Smooth muscle cell (in vitro differentiated cells): ENCODE measurements at regions not wholly inside any gene's neighbourhood (a gene's known extent, or its start where the extent isn't known, plus 50 kb on each side); places are given as distances from the start of the nearest gene placed in this dataset.

Experiments used
- DNase-seq: peaks from one replicate; lab custom pipeline; 2025; ENCODE audit not compliant: unreplicated experiment; lab: John Stamatoyannopoulos, UW
- H2AFZ ChIP-seq: fragments of 200-600 bp; sonication (generic); 2 replicates; pipeline ENCODE4 v1.6.0; 2016; ENCODE audit warnings: antibody characterized with exemption, low read depth, mild to moderate bottlenecking
- H3F3A ChIP-seq: fragments of 200-600 bp; sonication (generic); 2 replicates; pipeline ENCODE4 v1.6.0; 2017; ENCODE audit warnings: antibody characterized with exemption, low read depth
- H3K27ac ChIP-seq: fragments of 200-600 bp; sonication (generic); 2 replicates; pipeline ENCODE4 v1.5.1; 2016; ENCODE audit warnings: low read depth, mild to moderate bottlenecking
- H3K27me3 ChIP-seq: fragments of 200-600 bp; sonication (generic); 2 replicates; pipeline ENCODE4 v1.6.1; 2016; ENCODE audit warnings: low read depth, mild to moderate bottlenecking
- H3K36me3 ChIP-seq: fragments of 200-600 bp; sonication (generic); 2 replicates; pipeline ENCODE4 v1.5.1; 2016; ENCODE audit warnings: low read depth
- H3K4me1 ChIP-seq: fragments of 200-600 bp; sonication (generic); 2 replicates; pipeline ENCODE4 v1.5.1; 2016; ENCODE audit warnings: low read depth
- H3K4me2 ChIP-seq: fragments of 200-600 bp; sonication (generic); 2 replicates; pipeline ENCODE4 v1.6.0; 2016; ENCODE audit warnings: mild to moderate bottlenecking
- H3K4me3 ChIP-seq: fragments of 200-600 bp; sonication (generic); 2 replicates; pipeline ENCODE4 v1.5.1; 2016; ENCODE audit warnings: mild to moderate bottlenecking
- H3K79me2 ChIP-seq: fragments of 200-600 bp; sonication (generic); 2 replicates; pipeline ENCODE4 v1.6.0; 2016; ENCODE audit warnings: low read depth, mild to moderate bottlenecking
- H3K9ac ChIP-seq: fragments of 200-600 bp; sonication (generic); 2 replicates; pipeline ENCODE4 v1.6.0; 2016; ENCODE audit warnings: low read depth
- H3K9me3 ChIP-seq: fragments of 200-600 bp; sonication (generic); replicated peaks from 2 replicates; pipeline ENCODE4 v1.5.1; 2016; ENCODE audit warnings: low read depth
- H4K20me1 ChIP-seq: fragments of 200-600 bp; sonication (generic); 2 replicates; pipeline ENCODE4 v1.6.0; 2016; ENCODE audit warnings: low read depth
- WGBS: methylation state at CpG from one replicate; pipeline ENCODE4 v1.1.7; 2016; ENCODE audit warnings: low lambda C conversion rate; 5-methylcytosine and 5-hydroxymethylcytosine counted together
- TF ChIP-seq, protein P1 (sequence below): fragments of 200-600 bp; sonication (generic); IDR thresholded peaks from 2 replicates; pipeline ENCODE4 v1.5.1; 2017; ENCODE audit warnings: borderline replicate concordance, mild to moderate bottlenecking, antibody characterized with exemption; ENCODE audit not compliant: insufficient read depth, poor library complexity, severe bottlenecking

DNA sequence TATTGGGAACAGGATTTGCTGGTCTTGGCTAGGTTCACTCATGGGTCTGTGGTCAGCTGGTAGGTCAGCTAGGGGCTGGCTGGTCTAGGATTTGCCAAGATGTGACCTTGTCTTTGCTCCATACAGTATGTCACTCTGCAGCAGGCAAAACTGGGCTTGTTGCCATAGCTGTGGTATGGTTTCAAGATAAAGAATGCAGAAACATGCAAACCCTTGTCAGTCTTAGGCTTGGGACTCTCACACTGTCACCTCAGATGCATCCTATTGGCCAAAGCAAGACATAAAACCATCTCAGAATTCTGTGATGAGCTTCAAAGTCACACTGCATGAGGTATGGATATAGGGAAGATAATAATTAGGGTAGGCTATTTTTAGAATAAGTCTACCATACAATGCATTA is 66.6 kb upstream of the TBC1D5 start:
- TF ChIP-seq, protein P1, sequence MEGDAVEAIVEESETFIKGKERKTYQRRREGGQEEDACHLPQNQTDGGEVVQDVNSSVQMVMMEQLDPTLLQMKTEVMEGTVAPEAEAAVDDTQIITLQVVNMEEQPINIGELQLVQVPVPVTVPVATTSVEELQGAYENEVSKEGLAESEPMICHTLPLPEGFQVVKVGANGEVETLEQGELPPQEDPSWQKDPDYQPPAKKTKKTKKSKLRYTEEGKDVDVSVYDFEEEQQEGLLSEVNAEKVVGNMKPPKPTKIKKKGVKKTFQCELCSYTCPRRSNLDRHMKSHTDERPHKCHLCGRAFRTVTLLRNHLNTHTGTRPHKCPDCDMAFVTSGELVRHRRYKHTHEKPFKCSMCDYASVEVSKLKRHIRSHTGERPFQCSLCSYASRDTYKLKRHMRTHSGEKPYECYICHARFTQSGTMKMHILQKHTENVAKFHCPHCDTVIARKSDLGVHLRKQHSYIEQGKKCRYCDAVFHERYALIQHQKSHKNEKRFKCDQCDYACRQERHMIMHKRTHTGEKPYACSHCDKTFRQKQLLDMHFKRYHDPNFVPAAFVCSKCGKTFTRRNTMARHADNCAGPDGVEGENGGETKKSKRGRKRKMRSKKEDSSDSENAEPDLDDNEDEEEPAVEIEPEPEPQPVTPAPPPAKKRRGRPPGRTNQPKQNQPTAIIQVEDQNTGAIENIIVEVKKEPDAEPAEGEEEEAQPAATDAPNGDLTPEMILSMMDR = no peak
- DNase-seq = no peak

DNA sequence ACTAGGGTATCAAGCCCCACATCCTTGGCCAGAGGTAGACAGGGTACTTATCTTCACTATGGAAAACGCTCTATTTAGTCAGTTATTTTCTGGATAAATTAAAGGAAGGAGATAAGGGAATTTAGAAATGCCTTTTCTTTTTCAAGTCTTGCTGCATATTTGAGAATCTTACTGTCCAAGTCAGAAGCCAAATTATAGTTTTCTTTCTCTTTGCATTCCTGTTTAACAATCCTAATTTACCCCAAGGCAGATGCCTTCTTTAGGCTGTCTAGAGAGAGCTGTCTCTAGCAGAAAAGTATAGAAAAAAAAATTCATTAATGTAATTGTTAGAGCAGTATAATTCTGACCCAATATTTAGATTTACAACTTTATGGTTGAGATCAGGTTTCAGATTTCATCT is 64.4 kb upstream of the TBC1D5 start:
- Histone ChIP-seq H3K9me3 (no peaks in the 10 kb centered on the region), H3K27me3 (no peaks in the 10 kb centered on the region), H3K4me2 (no peak overlapping the region), H3F3A (no peaks in the 10 kb centered on the region), H3K36me3 (no peaks in the 10 kb centered on the region), H4K20me1 (no peaks in the 10 kb centered on the region), H2AFZ (no peak overlapping the region), H3K9ac (no peak overlapping the region), H3K27ac (no peak overlapping the region), H3K4me1 (no peaks in the 10 kb centered on the region), H3K4me3 (no peak overlapping the region), H3K79me2 (no peaks in the 10 kb centered on the region)
- TF ChIP-seq, protein P1 = no peak
- 67% methylated on average over 1 of the region's 1 CpG for WGBS
- DNase-seq = no peak

More for the DNA sequence above, 66.6 kb upstream of the TBC1D5 start:
- H4K20me1 ChIP-seq = no peaks in the 10 kb centered on the region
- no peak overlapping the region for H3K27ac ChIP-seq
- no peaks in the 10 kb centered on the region for H3K9me3 ChIP-seq
- H2AFZ ChIP-seq = no peak overlapping the region
- H3K4me2 ChIP-seq = no peak overlapping the region
- no peaks in the 10 kb centered on the region for H3F3A ChIP-seq
- H3K4me1 ChIP-seq = no peaks in the 10 kb centered on the region
- H3K9ac ChIP-seq = no peak overlapping the region
- no peaks in the 10 kb centered on the region for H3K36me3 ChIP-seq
- H3K79me2 ChIP-seq = no peaks in the 10 kb centered on the region
- no peaks in the 10 kb centered on the region for H3K27me3 ChIP-seq
- H3K4me3 ChIP-seq = no peak overlapping the region

DNA sequence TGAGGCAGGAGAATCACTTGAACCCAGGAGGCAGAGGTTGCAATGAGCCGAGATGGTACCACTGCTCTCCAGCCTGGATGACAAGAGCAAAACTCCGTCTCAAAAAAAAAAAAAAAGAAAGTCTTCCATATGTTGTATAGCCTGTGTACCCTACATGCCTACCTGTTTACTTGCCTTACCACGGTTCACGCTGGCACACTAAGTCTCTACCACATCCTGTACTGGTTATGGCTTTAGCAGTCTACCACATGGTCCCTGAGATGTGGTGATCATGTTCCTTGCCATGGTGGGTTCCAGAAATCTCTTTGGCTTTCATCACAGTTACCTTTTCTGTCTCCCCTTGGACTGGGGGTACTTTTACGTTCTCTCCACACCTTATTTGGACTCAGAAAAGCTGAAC is 63.8 kb upstream of the TBC1D5 start:
- H4K20me1 ChIP-seq = no peaks in the 10 kb centered on the region
- 94% methylated on average over 5 of the region's 5 CpGs for WGBS
- TF ChIP-seq, protein P1 = no peak
- H3K9ac ChIP-seq = no peak overlapping the region
- no peaks in the 10 kb centered on the region for H3F3A ChIP-seq
- no peak overlapping the region for H3K4me2 ChIP-seq
- DNase-seq = no peak
- no peaks in the 10 kb centered on the region for H3K79me2 ChIP-seq
- no peaks in the 10 kb centered on the region for H3K36me3 ChIP-seq
- H3K27ac ChIP-seq = no peak overlapping the region
- no peaks in the 10 kb centered on the region for H3K27me3 ChIP-seq
- H3K4me3 ChIP-seq = no peak overlapping the region
- no peaks in the 10 kb centered on the region for H3K4me1 ChIP-seq
- H3K9me3 ChIP-seq = no peaks in the 10 kb centered on the region
- H2AFZ ChIP-seq = no peak overlapping the region

GRCh38 chr3:17805461-17805940 is 63.1 kb upstream of the TBC1D5 start:
- no peaks in the 10 kb centered on the region for H3K9me3 ChIP-seq
- no peak overlapping the region for H3K4me2 ChIP-seq
- H3K36me3 ChIP-seq = no peaks in the 10 kb centered on the region
- H3K27ac ChIP-seq = no peak overlapping the region
- DNase-seq = no peak
- TF ChIP-seq, protein P1 = no peak
- H2AFZ ChIP-seq = no peak overlapping the region
- 75% methylated on average over 1 of the region's 1 CpG for WGBS
- no peak overlapping the region for H3K4me3 ChIP-seq
- no peaks in the 10 kb centered on the region for H4K20me1 ChIP-seq
- no peaks in the 10 kb centered on the region for H3F3A ChIP-seq
- H3K9ac ChIP-seq = no peak overlapping the region
- no peaks in the 10 kb centered on the region for H3K27me3 ChIP-seq
- no peaks in the 10 kb centered on the region for H3K79me2 ChIP-seq
- H3K4me1 ChIP-seq = no peaks in the 10 kb centered on the region
